K562 (cell line): ENCODE measurements at regions not wholly inside any gene's neighbourhood (a gene's known extent, or its start where the extent isn't known, plus 50 kb on each side); places are given as distances from the start of the nearest gene placed in this dataset.

ENCODE experiments used
- ATAC-seq: fragments of 200-7000 bp; cut with Tn5 transposase; 3 replicates; pipeline ENCODE4 v1.9.1; 2020; ENCODE audit warnings: moderate library complexity
- BruUV-seq: library from RNA; stranded (reverse); fragments of 400-500 nt; replicated peaks from 2 replicates; lab custom pipeline; 2021; lab: Mats Ljungman, UMichigan
- CTCF ChIA-PET: fragments of 300-600 bp; formaldehyde crosslinking; extraction: SDS; loops from one replicate; lab custom pipeline; 2021; ENCODE audit warnings: low intra/inter-chr PET ratio; lab: Yijun Ruan, JAX
- POLR2A ChIA-PET: fragments of 300-600, 350-650 bp; sonication (Branson Sonifier 250); formaldehyde crosslinking; extraction: SDS; loops from one replicate; lab custom pipeline; 2021; ENCODE audit warnings: antibody characterized with exemption, inconsistent platforms; lab: Yijun Ruan, JAX
- DNase-seq, 4 experiments: peaks; one replicate each; pipeline versions ENCODE4 v3.0.0 to v3.0.0-alpha.2; 2011 to 2018; ENCODE audit warnings: low spot score in 3 of 4, mixed read lengths in 3 of 4; ENCODE audit errors: extremely low read depth in 1 of 4
- FAIRE-seq: peaks from 2 replicates; lab custom pipeline; 2011; peaks lifted over from hg19 to GRCh38; lab: Jason Lieb, UNC
- H2AFZ ChIP-seq: 2 replicates; pipeline ENCODE4 v1.6.0; 2011; ENCODE audit warnings: low read depth, low read length, control low read depth, inconsistent platforms
- H3K27ac ChIP-seq: fragments of 200-600 bp; 3 replicates; pipeline ENCODE4 v1.8.0; 2011; ENCODE audit warnings: low read depth, mild to moderate bottlenecking, control low read depth, inconsistent platforms, low read length, moderate library complexity, mixed read lengths; ENCODE audit errors: extremely low read depth
- H3K27me3 ChIP-seq, 2 experiments: fragments of 300-600 bp in 1 of 2; 2 replicates in 1 of 2; 3 replicates in 1 of 2; pipeline versions ENCODE4 v1.6.0 to v1.8.0; 2011; ENCODE audit warnings: inconsistent platforms in 2 of 2, low read length in 2 of 2, mild to moderate bottlenecking in 1 of 2, mixed read lengths in 1 of 2, moderate library complexity in 1 of 2; ENCODE audit not compliant: control insufficient read depth in 2 of 2, insufficient read depth in 2 of 2
- H3K36me3 ChIP-seq: fragments of 300-600 bp; 3 replicates; pipeline ENCODE4 v1.8.0; 2011; ENCODE audit warnings: mild to moderate bottlenecking, low read length, inconsistent platforms; ENCODE audit not compliant: control insufficient read depth, insufficient read depth
- H3K4me1 ChIP-seq, 2 experiments: fragments of 200-600 bp in 1 of 2; replicated peaks in 1 of 2; 2 replicates in 1 of 2; 3 replicates in 1 of 2; pipeline versions ENCODE4 v1.5.1 to v1.8.0; 2011; ENCODE audit warnings: inconsistent platforms in 2 of 2, low read length in 2 of 2, mild to moderate bottlenecking in 1 of 2, mixed read lengths in 1 of 2, moderate library complexity in 1 of 2; ENCODE audit not compliant: control insufficient read depth in 2 of 2, insufficient read depth in 2 of 2
- H3K4me2 ChIP-seq: 2 replicates; pipeline ENCODE4 v1.6.1; 2011; ENCODE audit warnings: low read length, control low read depth, inconsistent platforms, mixed read lengths; ENCODE audit not compliant: insufficient read depth
- H3K4me3 ChIP-seq: fragments of 200-600 bp; sonication (generic), shearing (Covaris generic); 2 replicates; pipeline ENCODE4 v1.5.1; 2016; ENCODE audit warnings: control low read depth, inconsistent platforms
- H3K79me2 ChIP-seq: fragments of 200-600 bp; 3 replicates; pipeline ENCODE4 v1.8.0; 2011; ENCODE audit warnings: low read length, inconsistent platforms; ENCODE audit not compliant: control insufficient read depth, insufficient read depth
- H3K9ac ChIP-seq, 2 experiments: 2 replicates each; pipeline versions ENCODE4 v1.6.0 to v1.6.1; 2011; ENCODE audit warnings: low read depth in 2 of 2, low read length in 2 of 2, control low read depth in 1 of 2, inconsistent platforms in 1 of 2, mild to moderate bottlenecking in 1 of 2, mixed read lengths in 1 of 2; ENCODE audit not compliant: insufficient read depth in 1 of 2
- H3K9me1 ChIP-seq: one replicate; pipeline ENCODE4 v1.6.0; 2011; ENCODE audit warnings: inconsistent platforms, mild to moderate bottlenecking, low read length, moderate library complexity; ENCODE audit not compliant: control insufficient read depth, insufficient read depth
- H3K9me3 ChIP-seq: replicated peaks from 2 replicates; pipeline ENCODE4 v1.5.1; 2011; ENCODE audit warnings: low read depth, low read length, inconsistent platforms; ENCODE audit not compliant: control insufficient read depth, insufficient read depth
- H4K20me1 ChIP-seq: replicated peaks from 2 replicates; pipeline ENCODE4 v1.6.1; 2011; ENCODE audit warnings: low read length, inconsistent platforms, mixed read lengths; ENCODE audit not compliant: control insufficient read depth, insufficient read depth
- MCM3 ChIP-seq: fragments of 450-650 bp; IDR thresholded peaks from 2 replicates; pipeline ENCODE4 v1.6.1; 2016
- MECOM ChIP-seq: fragments of 250-450 bp; sonication (Bioruptor Pico); IDR thresholded peaks from 2 replicates; pipeline ENCODE4 v1.8.0; 2022; ENCODE audit warnings: inconsistent platforms
- NFE2 ChIP-seq: IDR thresholded peaks from 2 replicates; pipeline ENCODE4 v1.6.1; 2014; ENCODE audit warnings: antibody characterized with exemption, low read depth
- NFE2L1 ChIP-seq: fragments of 450-650 bp; IDR thresholded peaks from 2 replicates; pipeline ENCODE4 v1.6.1; 2016; ENCODE audit warnings: missing genetic modification characterization, low read depth, mild to moderate bottlenecking, missing compliant biosample characterization, moderate library complexity, borderline replicate concordance
- POLR2AphosphoS2 ChIP-seq: IDR thresholded peaks from 2 replicates; pipeline ENCODE4 v1.6.1; 2012; ENCODE audit warnings: low read length, improper control_type of control experiment
- POLR3A ChIP-seq: IDR thresholded peaks from 2 replicates; pipeline ENCODE4 v1.6.1; 2011; ENCODE audit warnings: borderline replicate concordance, mild to moderate bottlenecking, moderate library complexity; ENCODE audit not compliant: insufficient read length, insufficient read depth; ENCODE audit errors: extremely low read depth
- RBM15 ChIP-seq: fragments of 200-400 bp; formaldehyde crosslinking; IDR thresholded peaks from 2 replicates; pipeline ENCODE4 v1.6.1; 2018; ENCODE audit warnings: mild to moderate bottlenecking, low read length, moderate library complexity; ENCODE audit not compliant: insufficient read depth
- SMARCE1 ChIP-seq: fragments of 450-650 bp; IDR thresholded peaks from 2 replicates; pipeline ENCODE4 v1.7.1; 2016; ENCODE audit warnings: mild to moderate bottlenecking
- ZKSCAN8 ChIP-seq: fragments of 200-800 bp; sonication (Bioruptor generic); IDR thresholded peaks from 2 replicates; pipeline ENCODE4 v1.6.1; 2016; ENCODE audit warnings: missing genetic modification characterization, missing compliant biosample characterization
- ZNF184 ChIP-seq: sonication (generic); formaldehyde crosslinking; IDR thresholded peaks from 2 replicates; pipeline ENCODE4 v1.5.0; 2020; ENCODE audit warnings: missing genetic modification reagents
- ZSCAN32 ChIP-seq: fragments of 450-650 bp; formaldehyde crosslinking; IDR thresholded peaks from 2 replicates; pipeline ENCODE4 v1.4.0; 2020; ENCODE audit warnings: mild to moderate bottlenecking, moderate library complexity
- WGBS: fragments of 100-300 bp; shearing (Covaris generic); methylation state at CpG from one replicate; pipeline ENCODE4 v1.1.6; 2016; ENCODE audit warnings: low coverage, mixed read lengths; ENCODE audit not compliant: insufficient coverage; ENCODE audit errors: missing lambda C conversion rate; 5-methylcytosine and 5-hydroxymethylcytosine counted together
- in situ Hi-C: fragments of 300-500 bp; cut with MboI; formaldehyde crosslinking; loops from 4 replicates; pipeline ENCODE4 v1.15.0; 2018; ENCODE audit warnings: inconsistent platforms, mixed read lengths
- intact Hi-C: fragments of 100-400 bp; cut with micrococcal nuclease; formaldehyde crosslinking; loops from 2 replicates; pipeline ENCODE4 v1.14.2; 2022
- TF ChIP-seq, protein P1 (sequence below), 2 experiments: fragments of 450-650 bp; conservative IDR thresholded peaks; 2 replicates each; pipeline ENCODE4 v1.6.1; 2017; ENCODE audit warnings: mild to moderate bottlenecking in 2 of 2, moderate library complexity in 2 of 2
- TF ChIP-seq, protein P2 (sequence below): fragments of 450-650 bp; IDR thresholded peaks from 2 replicates; pipeline ENCODE4 v1.6.1; 2018; ENCODE audit not compliant: partially characterized antibody

DNA sequence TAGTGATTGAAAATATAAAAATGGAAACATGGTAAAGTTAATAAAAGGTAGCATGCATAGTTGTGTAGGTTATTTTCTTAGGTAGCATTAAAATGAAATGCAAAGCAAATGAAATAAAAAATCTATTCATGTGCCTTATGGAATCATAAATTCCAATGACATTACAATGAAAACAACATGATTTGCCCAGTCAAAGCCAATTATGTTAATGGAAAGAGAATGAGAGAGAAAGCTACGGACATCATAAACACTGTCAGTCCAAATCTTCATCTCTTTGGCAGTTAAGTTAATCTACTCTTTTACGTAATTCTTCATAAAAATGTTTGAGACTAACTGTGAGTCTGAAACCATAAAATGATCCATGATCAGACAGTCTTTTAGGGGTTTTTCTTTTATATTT is 636.7 kb upstream of the SYT4 start:
- Histone ChIP-seq H3K4me2 (no peak overlapping the region), H3K27ac (no peak overlapping the region), H3K27me3 (no peaks in the 10 kb centered on the region), H3K36me3 (no peaks in the 10 kb centered on the region), H3K9me1 (no peaks in the 10 kb centered on the region), H3K9me3 (no peaks in the 10 kb centered on the region), H2AFZ (no peak overlapping the region), H3K79me2 (no peaks in the 10 kb centered on the region), H3K4me3 (no peak overlapping the region), H3K4me1 (no peaks in the 10 kb centered on the region), H4K20me1 (no peaks in the 10 kb centered on the region), H3K9ac (no peak overlapping the region)
- TF ChIP-seq NFE2L1 (tag), result no peak
- no peak for TF ChIP-seq NFE2
- no peak for TF ChIP-seq ZKSCAN8 (CRISPR knock-in tag)
- no peak for TF ChIP-seq MECOM (CRISPR knock-in tag)
- TF ChIP-seq RBM15, result no peak
- TF ChIP-seq ZSCAN32 (CRISPR knock-in tag), result no peak
- TF ChIP-seq SMARCE1, result no peak
- ATAC-seq, result no peak
- ChIA-PET POLR2A (no interaction called here), CTCF (no interaction called here)
- FAIRE-seq, result no peak
- no TSS peak for BruUV-seq
- DNase-seq, result no peak
- intact Hi-C loops (no loop called here), in situ Hi-C loops (no loop called here)
- 4% methylated on average over 2 of the region's 2 CpGs for WGBS

DNA sequence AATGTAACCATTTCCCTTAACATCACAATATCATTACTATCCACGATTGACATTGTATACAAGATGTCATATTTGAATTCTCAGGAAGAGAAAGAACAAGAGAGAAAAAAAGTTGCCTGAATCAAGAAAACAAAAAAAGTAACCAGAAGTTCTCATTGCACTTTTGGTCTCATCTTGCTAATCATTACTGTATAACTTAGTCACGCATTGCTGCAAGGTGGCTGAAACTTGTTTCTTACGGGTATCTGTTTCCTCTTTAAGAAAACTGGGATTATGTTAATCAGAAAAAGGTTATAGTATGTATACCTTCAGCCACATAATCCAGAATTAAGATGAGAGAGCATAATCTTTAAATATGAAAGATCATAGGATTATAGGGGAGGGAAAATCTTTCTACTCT is 639.7 kb upstream of the SYT4 start:
- ATAC-seq (no peak), DNase-seq (no peak), FAIRE-seq (no peak)
- intact Hi-C loops (no loop called here), in situ Hi-C loops (no loop called here)
- Histone ChIP-seq H3K36me3 (no peaks in the 10 kb centered on the region), H3K4me3 (no peak overlapping the region), H3K9me3 (no peaks in the 10 kb centered on the region), H3K4me1 (no peaks in the 10 kb centered on the region), H4K20me1 (no peaks in the 10 kb centered on the region), H2AFZ (no peak overlapping the region), H3K9ac (no peak overlapping the region), H3K79me2 (no peaks in the 10 kb centered on the region), H3K27me3 (no peaks in the 10 kb centered on the region), H3K9me1 (no peaks in the 10 kb centered on the region), H3K27ac (no peak overlapping the region), H3K4me2 (no peak overlapping the region)
- ChIA-PET CTCF (no interaction called here), POLR2A (no interaction called here)
- no TSS peak for BruUV-seq
- WGBS, result 7% methylated on average over 3 of the region's 3 CpGs
- TF ChIP-seq, protein P1, sequence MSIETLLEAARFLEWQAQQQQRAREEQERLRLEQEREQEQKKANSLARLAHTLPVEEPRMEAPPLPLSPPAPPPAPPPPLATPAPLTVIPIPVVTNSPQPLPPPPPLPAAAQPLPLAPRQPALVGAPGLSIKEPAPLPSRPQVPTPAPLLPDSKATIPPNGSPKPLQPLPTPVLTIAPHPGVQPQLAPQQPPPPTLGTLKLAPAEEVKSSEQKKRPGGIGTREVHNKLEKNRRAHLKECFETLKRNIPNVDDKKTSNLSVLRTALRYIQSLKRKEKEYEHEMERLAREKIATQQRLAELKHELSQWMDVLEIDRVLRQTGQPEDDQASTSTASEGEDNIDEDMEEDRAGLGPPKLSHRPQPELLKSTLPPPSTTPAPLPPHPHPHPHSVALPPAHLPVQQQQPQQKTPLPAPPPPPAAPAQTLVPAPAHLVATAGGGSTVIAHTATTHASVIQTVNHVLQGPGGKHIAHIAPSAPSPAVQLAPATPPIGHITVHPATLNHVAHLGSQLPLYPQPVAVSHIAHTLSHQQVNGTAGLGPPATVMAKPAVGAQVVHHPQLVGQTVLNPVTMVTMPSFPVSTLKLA (conservative IDR thresholded peaks at IDR 0.05), result no peak
- TF ChIP-seq RBM15 (no peak), POLR2AphosphoS2 (no peak), POLR3A (no peak), MCM3 (no peak), ZNF184 (CRISPR knock-in tag) (no peak)
- TF ChIP-seq, protein P2, sequence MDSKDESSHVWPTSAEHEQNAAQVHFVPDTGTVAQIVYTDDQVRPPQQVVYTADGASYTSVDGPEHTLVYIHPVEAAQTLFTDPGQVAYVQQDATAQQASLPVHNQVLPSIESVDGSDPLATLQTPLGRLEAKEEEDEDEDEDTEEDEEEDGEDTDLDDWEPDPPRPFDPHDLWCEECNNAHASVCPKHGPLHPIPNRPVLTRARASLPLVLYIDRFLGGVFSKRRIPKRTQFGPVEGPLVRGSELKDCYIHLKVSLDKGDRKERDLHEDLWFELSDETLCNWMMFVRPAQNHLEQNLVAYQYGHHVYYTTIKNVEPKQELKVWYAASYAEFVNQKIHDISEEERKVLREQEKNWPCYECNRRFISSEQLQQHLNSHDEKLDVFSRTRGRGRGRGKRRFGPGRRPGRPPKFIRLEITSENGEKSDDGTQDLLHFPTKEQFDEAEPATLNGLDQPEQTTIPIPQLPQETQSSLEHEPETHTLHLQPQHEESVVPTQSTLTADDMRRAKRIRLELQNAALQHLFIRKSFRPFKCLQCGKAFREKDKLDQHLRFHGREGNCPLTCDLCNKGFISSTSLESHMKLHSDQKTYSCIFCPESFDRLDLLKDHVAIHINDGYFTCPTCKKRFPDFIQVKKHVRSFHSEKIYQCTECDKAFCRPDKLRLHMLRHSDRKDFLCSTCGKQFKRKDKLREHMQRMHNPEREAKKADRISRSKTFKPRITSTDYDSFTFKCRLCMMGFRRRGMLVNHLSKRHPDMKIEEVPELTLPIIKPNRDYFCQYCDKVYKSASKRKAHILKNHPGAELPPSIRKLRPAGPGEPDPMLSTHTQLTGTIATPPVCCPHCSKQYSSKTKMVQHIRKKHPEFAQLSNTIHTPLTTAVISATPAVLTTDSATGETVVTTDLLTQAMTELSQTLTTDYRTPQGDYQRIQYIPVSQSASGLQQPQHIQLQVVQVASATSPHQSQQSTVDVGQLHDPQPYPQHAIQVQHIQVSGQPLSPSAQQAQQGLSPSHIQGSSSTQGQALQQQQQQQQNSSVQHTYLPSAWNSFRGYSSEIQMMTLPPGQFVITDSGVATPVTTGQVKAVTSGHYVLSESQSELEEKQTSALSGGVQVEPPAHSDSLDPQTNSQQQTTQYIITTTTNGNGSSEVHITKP, result no peak
